IPS DF 4.7 (cell line): ENCODE measurements at regions not wholly inside any gene's neighbourhood (a gene's known extent, or its start where the extent isn't known, plus 50 kb on each side); places are given as distances from the start of the nearest gene placed in this dataset.

ENCODE experiments used
- DNase-seq: peaks from one replicate; pipeline ENCODE4 v3.0.0-alpha.2; 2013; ENCODE audit warnings: low spot score; ENCODE audit errors: extremely low read depth

GRCh38 chr6:105669232-105669631 lies 266.4 kb upstream of the PREP start:
- no peak for DNase-seq

- no peak for DNase-seq
Measured at GRCh38 chr6:105667056-105667455, 264.2 kb upstream of the PREP start.

- DNase-seq, result no peak
Measured at GRCh38 chr6:105664931-105665330, 262.0 kb upstream of the PREP start.

- DNase-seq, result no peak
Measured at GRCh38 chr6:105651969-105652368, 249.1 kb upstream of the PREP start.

GRCh38 chr6:105650347-105650746 lies 247.5 kb upstream of the PREP start:
- no peak for DNase-seq

- DNase-seq, result no peak
Measured at GRCh38 chr6:105649192-105649591, 246.3 kb upstream of the PREP start.

GRCh38 chr6:105648276-105648675 lies 245.4 kb upstream of the PREP start:
- no peak for DNase-seq

- no peak for DNase-seq
Measured at GRCh38 chr6:105646391-105646867, 243.5 kb upstream of the PREP start.

- DNase-seq, result no peak
Measured at GRCh38 chr6:105645958-105646357, 243.1 kb upstream of the PREP start.

GRCh38 chr6:105645156-105645555 lies 242.3 kb upstream of the PREP start:
- DNase-seq, result no peak

- DNase-seq, result no peak
Measured at GRCh38 chr6:105644691-105645090, 241.8 kb upstream of the PREP start.

GRCh38 chr6:105644073-105644489 lies 241.2 kb upstream of the PREP start:
- DNase-seq, result no peak

- DNase-seq, result no peak
Measured at GRCh38 chr6:105642708-105643107, 239.8 kb upstream of the PREP start.

GRCh38 chr6:105641504-105641903 lies 238.6 kb upstream of the PREP start:
- no peak for DNase-seq

GRCh38 chr6:105639124-105639523 lies 236.2 kb upstream of the PREP start:
- DNase-seq, result no peak

- no peak for DNase-seq
Measured at GRCh38 chr6:105633814-105634213, 230.9 kb upstream of the PREP start.

- no peak for DNase-seq
Measured at GRCh38 chr6:105628156-105628860, 225.4 kb upstream of the PREP start.

- DNase-seq, result no peak
Measured at GRCh38 chr6:105626295-105627158, 223.6 kb upstream of the PREP start.

GRCh38 chr6:105624021-105624420 lies 221.1 kb upstream of the PREP start:
- no peak for DNase-seq

- no peak for DNase-seq
Measured at GRCh38 chr6:105622226-105622625, 219.3 kb upstream of the PREP start.

- DNase-seq, result no peak
Measured at GRCh38 chr6:105621564-105622175, 218.8 kb upstream of the PREP start.

GRCh38 chr6:105620878-105621277 lies 218.0 kb upstream of the PREP start:
- no peak for DNase-seq
